Retinal pigment epithelial cell (primary cell): ENCODE measurements at regions not wholly inside any gene's neighbourhood (a gene's known extent, or its start where the extent isn't known, plus 50 kb on each side); places are given as distances from the start of the nearest gene placed in this dataset.

ENCODE experiments used
- DNase-seq: peaks from one replicate; pipeline ENCODE4 v3.0.0-alpha.2; 2010; ENCODE audit warnings: low read depth
- H3K4me3 ChIP-seq: 2 replicates; pipeline ENCODE4 v1.5.1; 2011; ENCODE audit warnings: mild to moderate bottlenecking, low read length, control low read depth, moderate library complexity
- TF ChIP-seq, protein P1 (sequence below): conservative IDR thresholded peaks from 2 replicates; pipeline ENCODE4 v1.5.1; 2011; ENCODE audit warnings: low read depth, low read length, control low read depth, inconsistent platforms

GRCh38 chr17:37802712-37803416 is 58.0 kb upstream of the HNF1B start:
- no peak overlapping the region for H3K4me3 ChIP-seq
- TF ChIP-seq, protein P1, sequence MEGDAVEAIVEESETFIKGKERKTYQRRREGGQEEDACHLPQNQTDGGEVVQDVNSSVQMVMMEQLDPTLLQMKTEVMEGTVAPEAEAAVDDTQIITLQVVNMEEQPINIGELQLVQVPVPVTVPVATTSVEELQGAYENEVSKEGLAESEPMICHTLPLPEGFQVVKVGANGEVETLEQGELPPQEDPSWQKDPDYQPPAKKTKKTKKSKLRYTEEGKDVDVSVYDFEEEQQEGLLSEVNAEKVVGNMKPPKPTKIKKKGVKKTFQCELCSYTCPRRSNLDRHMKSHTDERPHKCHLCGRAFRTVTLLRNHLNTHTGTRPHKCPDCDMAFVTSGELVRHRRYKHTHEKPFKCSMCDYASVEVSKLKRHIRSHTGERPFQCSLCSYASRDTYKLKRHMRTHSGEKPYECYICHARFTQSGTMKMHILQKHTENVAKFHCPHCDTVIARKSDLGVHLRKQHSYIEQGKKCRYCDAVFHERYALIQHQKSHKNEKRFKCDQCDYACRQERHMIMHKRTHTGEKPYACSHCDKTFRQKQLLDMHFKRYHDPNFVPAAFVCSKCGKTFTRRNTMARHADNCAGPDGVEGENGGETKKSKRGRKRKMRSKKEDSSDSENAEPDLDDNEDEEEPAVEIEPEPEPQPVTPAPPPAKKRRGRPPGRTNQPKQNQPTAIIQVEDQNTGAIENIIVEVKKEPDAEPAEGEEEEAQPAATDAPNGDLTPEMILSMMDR: no peak
- no peak for DNase-seq

- no peak for DNase-seq
- TF ChIP-seq, protein P1: no peak
Observed at GRCh38 chr17:37802061-37802595, 57.3 kb upstream of the HNF1B start.

GRCh38 chr17:37801171-37801570 is 56.3 kb upstream of the HNF1B start:
- no peak for DNase-seq
- H3K4me3 ChIP-seq: no peak overlapping the region
- TF ChIP-seq, protein P1: no peak

More at GRCh38 chr17:37802061-37802595, 57.3 kb upstream of the HNF1B start:
- no peak overlapping the region for H3K4me3 ChIP-seq

- no peak overlapping the region for H3K4me3 ChIP-seq
- TF ChIP-seq, protein P1: no peak
- no peak for DNase-seq
Observed at GRCh38 chr17:37797206-37797605, 52.3 kb upstream of the HNF1B start.

DNA sequence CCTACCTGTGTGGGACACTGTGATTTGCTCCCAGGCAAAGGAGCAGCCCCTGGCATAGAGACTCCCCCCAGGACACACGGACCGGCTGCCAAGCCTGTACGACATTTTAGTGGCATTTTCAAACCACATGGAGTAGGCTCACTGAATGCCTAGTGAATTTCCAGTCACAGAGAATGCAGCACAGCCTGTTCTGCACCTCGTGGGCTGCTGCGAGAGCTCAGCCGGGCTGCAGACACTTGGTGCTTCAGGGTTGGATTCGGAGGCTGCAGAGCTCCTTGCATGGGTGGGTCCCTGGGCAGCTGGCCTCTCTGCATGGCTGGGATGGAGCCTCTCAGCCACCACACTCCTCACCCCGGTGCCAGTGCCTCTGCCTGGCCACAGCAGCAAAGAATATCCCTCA is 51.2 kb upstream of the HNF1B start:
- TF ChIP-seq, protein P1: no peak
- H3K4me3 ChIP-seq: no peak overlapping the region
- no peak for DNase-seq
